ENCODE measurements at regions not wholly inside any gene's neighbourhood (a gene's known extent, or its start where the extent isn't known, plus 50 kb on each side); places are given as distances from the start of the nearest gene placed in this dataset.
"Not testable (repeated sequence)": the region's sequence is repeated elsewhere in the genome, so short reads cannot be mapped to it uniquely, and the experiment has no call there.

DNA sequence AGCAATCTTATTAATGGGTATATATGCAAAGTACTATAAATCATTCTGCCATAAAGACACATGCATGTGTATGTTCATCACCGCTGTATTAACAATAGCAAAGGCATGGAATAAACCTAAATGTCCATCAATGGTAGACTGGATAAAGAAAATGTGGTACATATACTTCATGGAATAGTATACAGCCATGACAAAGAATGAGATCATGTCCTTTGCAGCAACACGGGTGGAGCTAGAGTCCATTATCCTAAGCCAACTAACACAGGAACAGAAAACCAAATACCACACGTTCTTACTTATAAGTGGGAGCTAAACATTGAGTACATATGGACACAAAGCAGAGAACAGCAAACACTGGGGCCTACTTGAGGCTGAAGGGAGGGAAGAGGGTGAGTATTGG is 720.8 kb downstream of the GLUD2 start:
- intact Hi-C loops (cut with micrococcal nuclease); DNase-seq; ATAC-seq: not testable (repeated sequence)

- DNase-seq = no peak
- intact Hi-C loops (cut with micrococcal nuclease) = no loop called here
Observed at GRCh38 chrX:121781991-121782390, 734.6 kb downstream of the GLUD2 start.

DNA sequence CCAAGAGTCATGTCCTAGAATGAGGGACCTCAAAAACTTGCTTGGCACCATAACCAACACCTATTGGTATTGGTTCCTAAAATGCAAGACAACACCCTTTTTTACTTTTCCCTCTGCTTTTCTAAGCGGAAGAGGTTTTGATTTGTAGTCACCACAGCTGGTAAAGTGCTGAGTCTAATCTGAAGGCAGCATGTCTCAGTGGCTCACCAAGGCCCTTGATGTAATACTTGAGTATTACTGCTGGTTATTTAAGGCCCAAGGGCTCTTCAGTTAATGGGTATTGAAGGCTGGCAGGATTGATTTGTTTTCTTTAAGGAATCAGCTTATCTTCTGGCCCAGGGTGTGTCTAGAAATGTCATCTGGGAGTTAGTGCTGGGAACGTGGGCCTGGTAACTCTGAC is 735.1 kb downstream of the GLUD2 start:
- no peak for DNase-seq
- intact Hi-C loops (cut with micrococcal nuclease) = no loop called here
- ATAC-seq = no peak

More at GRCh38 chrX:121781991-121782390, 734.6 kb downstream of the GLUD2 start:
- no peak for ATAC-seq

DNA sequence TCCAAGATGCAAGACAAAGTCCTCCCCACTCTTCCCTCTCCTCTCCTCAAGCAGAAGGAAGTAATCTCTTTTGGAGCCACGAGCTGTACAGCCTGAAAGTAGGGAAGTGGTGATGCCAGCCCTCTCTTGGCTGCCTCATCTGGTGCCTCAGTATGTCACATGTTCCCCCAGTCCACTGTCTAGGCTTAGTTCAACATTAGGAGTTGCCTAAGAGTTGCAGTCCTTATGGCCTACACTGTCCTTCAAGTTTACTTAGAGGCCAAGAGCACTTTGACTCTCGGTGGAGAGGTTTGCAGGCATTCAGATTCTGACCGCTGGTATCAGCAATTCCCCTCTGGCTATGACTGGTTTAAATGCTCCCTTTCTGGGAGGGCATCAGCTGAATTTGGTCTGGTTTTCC is 735.6 kb downstream of the GLUD2 start:
- DNase-seq = no peak
- intact Hi-C loops (cut with micrococcal nuclease) = no loop called here
- no peak for ATAC-seq

DNA sequence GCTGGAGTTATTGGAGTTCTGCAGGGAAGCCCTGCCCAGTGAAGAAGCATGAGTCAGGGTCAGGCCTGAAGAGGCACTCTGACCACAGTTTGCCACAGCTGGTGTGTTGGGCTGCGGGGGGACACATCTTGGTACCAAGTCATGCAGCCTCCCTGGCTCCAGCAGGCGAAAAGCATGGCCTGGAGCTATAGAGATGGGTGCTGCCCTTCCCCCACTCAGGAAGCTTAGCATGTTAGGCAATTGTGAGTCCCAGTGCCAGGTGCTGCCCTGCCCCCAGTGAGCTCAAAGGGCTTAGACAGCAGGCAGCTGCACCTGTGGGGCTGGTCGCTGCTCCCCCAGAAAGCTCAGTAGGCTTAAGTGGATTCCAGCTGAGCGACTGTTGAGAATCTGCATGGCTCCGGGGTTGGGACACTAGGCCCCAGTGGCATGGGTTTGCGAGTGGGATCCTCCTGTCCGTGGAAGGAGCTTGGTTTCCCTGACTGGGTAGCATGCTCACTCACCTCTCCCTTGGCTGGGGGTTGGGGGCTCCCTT is 755.5 kb downstream of the GLUD2 start:
- intact Hi-C loops (cut with micrococcal nuclease) = no loop called here
- ATAC-seq = no peak
- no peak for DNase-seq

- intact Hi-C loops (cut with micrococcal nuclease) = no loop called here
- no peak for DNase-seq
- no peak for ATAC-seq
Observed at GRCh38 chrX:121823406-121823805, 776.0 kb downstream of the GLUD2 start.

DNA sequence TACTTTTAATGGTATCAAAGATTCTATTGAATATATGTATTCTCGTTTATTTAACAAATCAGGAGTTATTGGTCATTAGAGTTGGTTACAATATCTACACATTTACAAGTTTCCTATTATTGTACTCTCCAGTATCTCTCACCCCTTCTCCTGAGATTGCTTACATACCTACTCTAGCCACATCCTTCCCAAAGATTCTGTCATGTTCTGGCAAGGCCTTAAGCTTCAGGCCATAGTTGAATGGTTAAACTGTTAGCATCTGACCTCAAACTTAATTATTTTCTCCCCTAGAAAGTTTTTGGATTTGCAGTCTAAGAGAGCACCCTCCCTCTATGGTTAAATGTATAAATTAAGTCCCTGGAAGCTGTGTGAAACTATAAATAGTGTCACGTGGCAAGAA is 784.2 kb downstream of the GLUD2 start:
- no peak for ATAC-seq
- DNase-seq = no peak
- intact Hi-C loops (cut with micrococcal nuclease) = no loop called here

DNA sequence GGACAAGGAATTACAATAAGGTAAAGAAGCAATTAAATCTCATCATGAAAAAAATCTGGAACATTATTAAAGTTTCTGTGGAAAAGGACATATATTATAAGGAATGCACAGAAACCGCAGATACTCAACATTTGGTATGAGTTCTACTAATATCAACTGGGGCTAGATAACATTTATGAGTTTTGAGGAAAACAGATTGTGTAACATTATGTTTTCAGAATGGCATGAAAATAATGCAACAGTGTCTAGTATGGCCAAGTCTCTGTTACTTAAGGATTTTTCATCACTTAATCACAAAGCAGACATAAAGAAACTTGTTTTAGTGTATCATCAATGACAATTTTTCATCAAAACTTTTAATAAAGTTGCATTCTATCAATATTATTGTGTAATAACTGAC is 785.0 kb downstream of the GLUD2 start:
- no peak for ATAC-seq
- DNase-seq = no peak
- intact Hi-C loops (cut with micrococcal nuclease) = no loop called here

DNA sequence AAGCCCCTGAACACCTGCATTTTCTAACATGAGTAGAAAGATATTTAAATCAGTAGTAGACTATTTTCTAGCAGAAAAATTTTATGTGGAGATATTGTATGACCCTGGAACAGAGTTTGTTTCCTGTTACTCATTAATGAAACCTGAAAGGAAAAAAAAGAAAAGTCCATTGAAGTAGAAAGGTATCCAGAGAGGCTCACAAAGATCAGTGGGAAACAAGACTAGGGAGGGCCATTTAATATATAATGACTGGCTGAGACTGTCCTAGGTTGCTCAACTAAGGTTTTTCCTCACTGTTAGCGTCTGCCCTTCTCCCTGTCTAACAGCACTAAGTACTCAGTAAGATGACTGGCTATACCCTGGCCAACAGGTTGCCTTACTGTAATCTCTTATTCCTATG is 788.6 kb downstream of the GLUD2 start:
- no peak for DNase-seq
- ATAC-seq = no peak
- intact Hi-C loops (cut with micrococcal nuclease) = no loop called here

- no peak for ATAC-seq
- intact Hi-C loops (cut with micrococcal nuclease) = no loop called here
- no peak for DNase-seq
Observed at GRCh38 chrX:121851033-121851432, 803.6 kb downstream of the GLUD2 start.

- DNase-seq (no peak), ATAC-seq (no peak)
- intact Hi-C loops (cut with micrococcal nuclease) = no loop called here
Observed at GRCh38 chrX:121853762-121854613, 806.6 kb downstream of the GLUD2 start.

GRCh38 chrX:121854614-121854911 is 807.2 kb downstream of the GLUD2 start:
- ATAC-seq = no peak
- DNase-seq = no peak
- intact Hi-C loops (cut with micrococcal nuclease) = no loop called here

DNA sequence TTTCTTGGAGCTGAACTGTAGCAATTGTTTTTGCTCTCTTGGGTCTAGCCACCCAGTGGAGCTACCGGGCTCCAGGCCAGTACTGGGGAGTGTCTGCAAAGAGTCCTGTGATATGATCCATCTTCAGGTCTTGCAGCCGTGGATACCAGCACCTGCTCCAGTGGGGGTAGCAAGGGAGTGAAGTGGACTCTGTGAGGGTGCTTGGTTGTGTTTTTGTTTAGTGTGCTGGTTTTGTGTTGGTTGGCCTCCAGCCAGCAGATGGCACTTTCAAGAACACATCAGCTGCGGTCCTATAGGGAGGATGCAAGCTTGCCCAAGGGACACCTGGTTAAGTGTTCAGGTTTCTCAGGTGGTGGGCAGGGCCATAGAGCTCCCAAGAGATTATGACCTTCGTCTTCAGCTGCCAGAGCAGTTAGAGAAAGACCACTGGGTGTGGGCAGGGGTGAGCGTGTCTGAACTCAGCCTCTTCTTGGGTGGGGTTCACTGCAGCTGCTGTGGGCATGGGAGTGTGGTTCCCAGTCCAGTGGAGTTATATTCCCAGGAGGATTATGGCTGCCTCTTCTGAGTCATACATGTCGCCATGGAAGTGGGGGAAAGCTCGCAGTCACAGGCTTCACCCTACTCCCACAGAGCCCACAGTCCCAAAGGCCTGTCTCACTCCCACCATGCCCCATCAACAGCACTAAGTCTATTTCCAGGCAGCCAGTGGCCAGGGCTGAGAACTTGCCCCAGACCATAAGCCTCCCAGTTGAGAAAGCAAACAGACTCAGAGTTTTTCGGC is 811.6 kb downstream of the GLUD2 start:
- intact Hi-C loops (cut with micrococcal nuclease) = no loop called here
- DNase-seq (no peak), ATAC-seq (no peak)

DNA sequence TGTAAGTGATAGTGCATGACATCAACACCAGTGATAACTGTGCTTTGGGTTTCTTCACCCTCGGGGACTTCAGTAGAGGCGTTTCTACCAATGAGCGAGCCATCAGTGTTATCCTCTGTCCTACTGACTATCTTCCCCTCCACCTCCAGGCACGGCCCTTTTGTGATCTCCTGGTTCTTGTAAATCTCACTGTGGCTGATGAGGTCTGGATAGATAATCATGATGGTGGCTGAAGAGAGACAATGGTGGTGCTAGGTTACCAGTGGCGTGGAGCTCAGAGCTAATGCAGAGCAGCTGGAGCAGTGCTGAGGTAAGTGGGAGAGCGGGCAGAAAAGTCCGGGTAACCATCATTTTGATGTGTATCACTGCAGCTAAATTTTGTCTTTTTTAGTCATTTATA is 816.6 kb downstream of the GLUD2 start:
- ATAC-seq (no peak), DNase-seq (no peak)
- intact Hi-C loops (cut with micrococcal nuclease) = no loop called here

- intact Hi-C loops (cut with micrococcal nuclease) = no loop called here
- ATAC-seq (no peak), DNase-seq (no peak)
Observed at GRCh38 chrX:121864561-121864960, 817.2 kb downstream of the GLUD2 start.

- intact Hi-C loops (cut with micrococcal nuclease) = no loop called here
- ATAC-seq (no peak), DNase-seq (no peak)
Observed at GRCh38 chrX:121869876-121870477, 822.6 kb downstream of the GLUD2 start.

- DNase-seq = no peak
- intact Hi-C loops (cut with micrococcal nuclease) = no loop called here
- ATAC-seq = no peak
Observed at GRCh38 chrX:121871122-121871521, 823.7 kb downstream of the GLUD2 start.

DNA sequence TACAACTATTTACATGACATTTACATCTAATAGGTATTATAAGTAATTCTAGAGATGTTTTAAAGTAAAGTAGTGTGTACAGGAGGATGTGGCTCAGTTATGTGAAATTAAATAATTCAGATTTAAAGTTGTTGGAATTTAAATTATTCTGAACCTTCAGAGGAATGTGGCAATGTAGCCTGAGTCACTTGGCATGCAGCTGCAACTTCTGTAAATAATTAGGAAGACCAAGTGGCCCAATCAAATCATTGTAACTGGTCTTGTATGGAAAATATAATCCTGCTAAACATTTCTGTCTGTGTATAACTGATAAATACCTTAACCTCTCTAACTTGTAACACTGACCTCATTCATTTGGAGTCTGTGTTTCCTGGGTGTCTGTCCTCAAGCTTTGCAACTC is 828.9 kb downstream of the GLUD2 start:
- no peak for DNase-seq
- intact Hi-C loops (cut with micrococcal nuclease) = no loop called here
- no peak for ATAC-seq

DNA sequence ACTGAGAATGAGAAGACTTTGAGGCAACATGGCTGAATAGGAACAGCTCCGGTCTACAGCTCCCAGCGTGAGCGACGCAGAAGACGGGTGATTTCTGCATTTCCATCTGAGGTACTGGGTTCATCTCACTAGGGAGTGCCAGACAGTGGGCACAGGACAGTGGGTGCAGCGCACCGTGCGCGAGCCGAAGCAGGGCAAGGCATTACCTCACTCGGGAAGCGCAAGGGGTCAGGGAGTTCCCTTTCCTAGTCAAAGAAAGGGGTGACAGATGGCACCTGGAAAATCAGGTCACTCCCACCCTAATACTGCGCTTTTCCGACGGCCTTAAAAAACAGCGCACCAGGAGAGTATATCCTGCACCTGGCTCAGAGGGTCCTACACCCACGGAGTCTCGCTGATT is 829.9 kb downstream of the GLUD2 start:
- ATAC-seq; intact Hi-C loops (cut with micrococcal nuclease); DNase-seq: not testable (repeated sequence)

DNA sequence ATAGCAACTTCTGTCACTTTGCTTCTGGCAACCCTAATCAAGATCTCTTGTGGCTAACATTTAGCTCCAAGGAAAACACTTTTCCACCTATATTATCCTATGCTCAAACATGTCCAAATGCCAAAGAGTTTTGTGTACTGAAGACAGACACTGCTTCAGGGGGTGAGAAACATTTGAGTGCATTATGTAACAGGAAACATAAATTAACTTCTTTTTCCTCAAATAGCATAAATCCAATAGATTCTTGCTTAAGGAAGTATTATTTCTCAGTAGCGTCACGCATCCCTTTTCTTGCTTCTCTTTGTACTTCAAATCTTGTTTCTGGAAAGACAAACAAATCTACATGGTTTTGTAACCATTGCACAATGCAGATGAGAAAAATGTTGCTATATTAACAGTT is 839.1 kb downstream of the GLUD2 start:
- intact Hi-C loops (cut with micrococcal nuclease) = no loop called here
- DNase-seq (no peak), ATAC-seq (no peak)

All from left ventricle myocardium superior (tissue), 1 donor.